ENCODE measurements at regions not wholly inside any gene's neighbourhood (a gene's known extent, or its start where the extent isn't known, plus 50 kb on each side); places are given as distances from the start of the nearest gene placed in this dataset.

DNA sequence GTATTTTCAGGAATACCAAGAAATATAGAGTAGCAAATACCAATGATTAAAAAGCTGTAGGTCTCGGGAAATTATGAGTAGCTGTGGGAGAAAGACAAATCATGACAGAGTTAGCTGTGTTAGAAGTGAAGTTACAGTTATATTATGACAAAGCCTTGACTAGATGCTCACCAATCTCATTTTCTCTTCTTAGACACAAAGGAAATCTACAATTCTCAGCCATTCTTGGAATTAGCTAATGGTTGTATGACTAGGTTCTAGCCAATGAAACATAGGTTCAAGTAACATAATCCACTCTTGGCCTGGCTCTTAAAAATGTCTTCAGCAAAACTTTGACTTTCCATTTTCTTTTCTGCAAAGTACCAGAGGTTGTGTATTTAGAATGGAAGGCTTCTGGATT is 228.8 kb upstream of the MTPN start:
- no peaks in the 10 kb centered on the region for H3K27me3 ChIP-seq (ENCODE audit: low read depth)
- no peaks in the 10 kb centered on the region for H3K36me3 ChIP-seq
- no peak overlapping the region for H3K4me3 ChIP-seq
- no peaks in the 10 kb centered on the region for H3K9me3 ChIP-seq
- no peaks in the 10 kb centered on the region for H3K4me1 ChIP-seq
- TF ChIP-seq, protein P1, sequence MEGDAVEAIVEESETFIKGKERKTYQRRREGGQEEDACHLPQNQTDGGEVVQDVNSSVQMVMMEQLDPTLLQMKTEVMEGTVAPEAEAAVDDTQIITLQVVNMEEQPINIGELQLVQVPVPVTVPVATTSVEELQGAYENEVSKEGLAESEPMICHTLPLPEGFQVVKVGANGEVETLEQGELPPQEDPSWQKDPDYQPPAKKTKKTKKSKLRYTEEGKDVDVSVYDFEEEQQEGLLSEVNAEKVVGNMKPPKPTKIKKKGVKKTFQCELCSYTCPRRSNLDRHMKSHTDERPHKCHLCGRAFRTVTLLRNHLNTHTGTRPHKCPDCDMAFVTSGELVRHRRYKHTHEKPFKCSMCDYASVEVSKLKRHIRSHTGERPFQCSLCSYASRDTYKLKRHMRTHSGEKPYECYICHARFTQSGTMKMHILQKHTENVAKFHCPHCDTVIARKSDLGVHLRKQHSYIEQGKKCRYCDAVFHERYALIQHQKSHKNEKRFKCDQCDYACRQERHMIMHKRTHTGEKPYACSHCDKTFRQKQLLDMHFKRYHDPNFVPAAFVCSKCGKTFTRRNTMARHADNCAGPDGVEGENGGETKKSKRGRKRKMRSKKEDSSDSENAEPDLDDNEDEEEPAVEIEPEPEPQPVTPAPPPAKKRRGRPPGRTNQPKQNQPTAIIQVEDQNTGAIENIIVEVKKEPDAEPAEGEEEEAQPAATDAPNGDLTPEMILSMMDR (IDR thresholded peaks at IDR 0.05), result no peak
- intact Hi-C loops (cut with DNase I), result no loop called here
- H3K27ac ChIP-seq, result no peak overlapping the region
- no peak for ATAC-seq
- DNase-seq, result no peak

GRCh38 chr7:136198168-136198567 is 221.0 kb upstream of the MTPN start:
- no peaks in the 10 kb centered on the region for H3K36me3 ChIP-seq
- H3K4me1 ChIP-seq, result no peaks in the 10 kb centered on the region
- intact Hi-C loops (cut with DNase I), result no loop called here
- H3K9me3 ChIP-seq, result peaks cover 22% of the 10 kb centered on the region
- H3K27ac ChIP-seq, result no peak overlapping the region
- H3K27me3 ChIP-seq (ENCODE audit: low read depth), result no peaks in the 10 kb centered on the region
- no peak overlapping the region for H3K4me3 ChIP-seq
- DNase-seq (no peak), ATAC-seq (no peak)
- TF ChIP-seq, protein P1 (IDR thresholded peaks at IDR 0.05), result no peak

- Histone ChIP-seq H3K36me3 (no peaks in the 10 kb centered on the region), H3K27ac (no peak overlapping the region), H3K27me3 (ENCODE audit: low read depth) (no peaks in the 10 kb centered on the region), H3K4me3 (no peak overlapping the region), H3K9me3 (peaks cover 22% of the 10 kb centered on the region), H3K4me1 (no peaks in the 10 kb centered on the region)
- DNase-seq, result no peak
- intact Hi-C loops (cut with DNase I), result no loop called here
- TF ChIP-seq, protein P1 (IDR thresholded peaks at IDR 0.05), result no peak
- no peak for ATAC-seq
Measured at GRCh38 chr7:136194878-136195277, 217.7 kb upstream of the MTPN start.

DNA sequence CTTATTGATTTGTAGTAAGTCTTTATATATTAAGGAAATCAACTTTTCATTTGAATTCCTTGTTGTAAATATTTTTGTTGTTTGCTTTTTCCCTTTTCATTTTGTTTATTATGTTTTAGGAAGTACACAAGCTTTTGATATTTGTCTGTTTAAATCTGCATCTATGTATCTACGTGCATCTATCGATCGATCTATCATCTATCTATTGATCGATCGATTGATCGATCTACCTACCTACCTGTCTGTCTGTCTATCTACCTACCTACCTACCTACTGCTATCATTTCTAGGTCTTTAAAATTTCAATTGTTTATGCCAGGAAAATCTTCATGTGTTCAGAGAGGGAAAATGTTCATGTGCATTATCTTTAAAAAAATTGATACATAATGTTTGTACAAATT is 216.8 kb upstream of the MTPN start:
- H3K27ac ChIP-seq, result no peak overlapping the region
- H3K27me3 ChIP-seq (ENCODE audit: low read depth), result no peaks in the 10 kb centered on the region
- H3K4me1 ChIP-seq, result no peaks in the 10 kb centered on the region
- H3K4me3 ChIP-seq, result no peak overlapping the region
- peaks cover 19% of the 10 kb centered on the region for H3K9me3 ChIP-seq
- no peaks in the 10 kb centered on the region for H3K36me3 ChIP-seq
- intact Hi-C loops (cut with DNase I), result no loop called here
- no peak for DNase-seq
- TF ChIP-seq, protein P1 (IDR thresholded peaks at IDR 0.05), result no peak
- ATAC-seq, result no peak

DNA sequence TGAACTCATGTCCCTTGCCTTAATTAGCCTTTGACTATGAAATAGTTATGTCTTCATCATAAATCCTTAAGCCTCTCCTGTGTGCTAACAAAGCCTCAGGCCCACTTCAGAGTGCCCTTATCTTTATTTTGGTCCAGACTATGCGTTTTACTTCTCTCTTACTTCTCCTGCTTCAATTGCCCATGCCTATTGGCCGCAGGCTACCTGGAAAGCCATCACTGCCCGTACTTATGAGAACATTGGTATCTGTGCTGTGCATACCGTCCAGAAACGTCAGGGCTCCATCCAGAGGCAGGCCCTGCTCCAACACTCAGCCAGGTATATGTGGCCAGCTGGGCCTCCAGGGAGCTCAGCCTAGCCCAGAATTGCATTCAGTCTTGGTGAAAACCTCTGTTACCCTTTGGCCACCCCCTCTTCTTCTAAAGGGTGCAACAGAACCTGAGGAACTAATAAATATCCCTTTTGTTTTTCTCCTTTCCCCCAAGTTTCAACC is 212.4 kb upstream of the MTPN start:
- TF ChIP-seq, protein P1 (IDR thresholded peaks at IDR 0.05), result no peak
- Histone ChIP-seq H3K36me3 (no peaks in the 10 kb centered on the region), H3K27me3 (ENCODE audit: low read depth) (no peaks in the 10 kb centered on the region), H3K9me3 (no peaks in the 10 kb centered on the region), H3K27ac (no peak overlapping the region), H3K4me1 (no peaks in the 10 kb centered on the region), H3K4me3 (no peak overlapping the region)
- ATAC-seq (peak in 1 of 2 donors; percentile 30), DNase-seq (no peak)
- intact Hi-C loops (cut with DNase I), result no loop called here

- Histone ChIP-seq H3K4me1 (no peaks in the 10 kb centered on the region), H3K4me3 (no peak overlapping the region), H3K27me3 (ENCODE audit: low read depth) (no peaks in the 10 kb centered on the region), H3K27ac (no peak overlapping the region), H3K9me3 (no peaks in the 10 kb centered on the region), H3K36me3 (no peaks in the 10 kb centered on the region)
- ATAC-seq (no peak), DNase-seq (no peak)
- TF ChIP-seq, protein P1 (IDR thresholded peaks at IDR 0.05), result no peak
- intact Hi-C loops (cut with DNase I), result no loop called here
Measured at GRCh38 chr7:136186281-136186680, 209.1 kb upstream of the MTPN start.
